ENCODE measurements at regions not wholly inside any gene's neighbourhood (a gene's known extent, or its start where the extent isn't known, plus 50 kb on each side); places are given as distances from the start of the nearest gene placed in this dataset.

GRCh38 chr12:113573148-113573547 lies 101.5 kb upstream of the LHX5 start:
- TF ChIP-seq POLR2A (IDR thresholded peaks at IDR 0.05) = no peak
- TF ChIP-seq CTCF (IDR thresholded peaks at IDR 0.05) = no peak
- no peak for TF ChIP-seq POLR2AphosphoS5 (IDR thresholded peaks at IDR 0.05)
- TF ChIP-seq EP300 (IDR thresholded peaks at IDR 0.05) = no peak
